ENCODE measurements at regions not wholly inside any gene's neighbourhood (a gene's known extent, or its start where the extent isn't known, plus 50 kb on each side); places are given as distances from the start of the nearest gene placed in this dataset.

- no peak for TF ChIP-seq CTCF (IDR thresholded peaks at IDR 0.05)
- TF ChIP-seq POLR2A (IDR thresholded peaks at IDR 0.05): no peak
These were observed 866.2 kb downstream of the LRRIQ3 start for GRCh38 chr1:73331726-73332125.

All from heart left ventricle (tissue), 13 donors.